HCT116 (cell line): ENCODE measurements at regions not wholly inside any gene's neighbourhood (a gene's known extent, or its start where the extent isn't known, plus 50 kb on each side); places are given as distances from the start of the nearest gene placed in this dataset.

ENCODE experiments used
- ATAC-seq: fragments of 200-7000 bp; cut with Tn5 transposase; 2 replicates; pipeline ENCODE4 v1.9.1; 2020; ENCODE audit warnings: mild to moderate bottlenecking, moderate library complexity
- BruUV-seq: library from RNA; stranded (reverse); fragments of 400-500 nt; replicated peaks from 2 replicates; lab custom pipeline; 2021; lab: Mats Ljungman, UMichigan
- CTCF ChIA-PET: fragments of 300-600 bp; sonication (Branson Sonifier 250); formaldehyde crosslinking; loops from one replicate; lab custom pipeline; 2021; ENCODE audit warnings: antibody characterized with exemption; lab: Charles Lee
- POLR2A ChIA-PET: fragments of 300-600, 350-600 bp; sonication (Branson Sonifier 250); formaldehyde crosslinking; loops from one replicate; lab custom pipeline; 2021; ENCODE audit warnings: antibody characterized with exemption; lab: Charles Lee
- RAD21 ChIA-PET, 2 experiments: fragments of 300-600 bp; sonication (Branson Sonifier 250); formaldehyde crosslinking; loops; one replicate each; lab custom pipeline; 2023; ENCODE audit warnings: low total read pairs in 2 of 2; ENCODE audit not compliant: uncharacterized antibody in 2 of 2, unreplicated experiment in 2 of 2, low non-redundant PET in 1 of 2; lab: Charles Lee
- DNase-seq: peaks from one replicate; pipeline ENCODE4 v3.0.0-alpha.2; 2010; ENCODE audit warnings: low read depth, low spot score
- H2AFZ ChIP-seq: fragments of 200-600 bp; shearing (Covaris generic), sonication (generic); 2 replicates; pipeline ENCODE4 v1.6.1; 2017; ENCODE audit warnings: low read depth, mixed run types, mixed read lengths, antibody characterized with exemption, low read length; ENCODE audit not compliant: poor library complexity, severe bottlenecking
- H3K27ac ChIP-seq: 2 replicates; pipeline ENCODE4 v1.5.1; 2012; ENCODE audit warnings: low read depth, low read length
- H3K27me3 ChIP-seq: fragments of 200-600 bp; sonication (generic); 2 replicates; pipeline ENCODE4 v1.6.1; 2016; ENCODE audit warnings: mixed run types, low read length, mixed read lengths; ENCODE audit not compliant: insufficient read depth
- H3K36me3 ChIP-seq, 2 experiments: fragments of 200-500 bp in 1 of 2; fragments of 200-600 bp in 1 of 2; sonication (Bioruptor generic) in 1 of 2; sonication (generic) in 1 of 2; 2 replicates each; pipeline versions ENCODE4 v1.5.1 to v1.6.1; 2014 to 2016; ENCODE audit warnings: low read length in 2 of 2, inconsistent platforms in 1 of 2, mixed read lengths in 1 of 2, mixed run types in 1 of 2; ENCODE audit not compliant: insufficient read depth in 2 of 2, control insufficient read depth in 1 of 2
- H3K4me1 ChIP-seq, 2 experiments: fragments of 200-600 bp in 1 of 2; sonication (generic) in 1 of 2; 2 replicates each; pipeline versions ENCODE4 v1.5.1 to v1.6.1; 2012 to 2017; ENCODE audit warnings: low read length in 2 of 2, inconsistent platforms in 1 of 2, mild to moderate bottlenecking in 1 of 2, mixed read lengths in 1 of 2, mixed run types in 1 of 2, moderate library complexity in 1 of 2; ENCODE audit not compliant: insufficient read depth in 2 of 2, control insufficient read depth in 1 of 2
- H3K4me2 ChIP-seq: fragments of 200-600 bp; sonication (generic); 2 replicates; pipeline ENCODE4 v1.6.1; 2017; ENCODE audit warnings: mixed run types, low read length, mixed read lengths
- H3K4me3 ChIP-seq, 2 experiments: fragments of 200-600 bp in 1 of 2; sonication (generic) in 1 of 2; replicated peaks in 1 of 2; 2 replicates each; pipeline ENCODE4 v1.5.1; 2011 to 2016; ENCODE audit warnings: low read length in 2 of 2, control low read depth in 1 of 2, low read depth in 1 of 2, mild to moderate bottlenecking in 1 of 2, mixed read lengths in 1 of 2, mixed run types in 1 of 2
- H3K79me2 ChIP-seq: fragments of 200-600 bp; sonication (generic); 2 replicates; pipeline ENCODE4 v1.6.1; 2017; ENCODE audit warnings: mild to moderate bottlenecking, mixed run types, low read length, moderate library complexity, mixed read lengths; ENCODE audit not compliant: insufficient read depth
- H3K9ac ChIP-seq: fragments of 200-600 bp; sonication (generic); 2 replicates; pipeline ENCODE4 v1.6.1; 2016; ENCODE audit warnings: low read length, mixed read lengths
- H3K9me2 ChIP-seq: fragments of 200-600 bp; sonication (generic), shearing (Covaris generic); 2 replicates; pipeline ENCODE4 v1.6.1; 2017; ENCODE audit warnings: mixed run types, mild to moderate bottlenecking, moderate library complexity; ENCODE audit not compliant: insufficient read depth
- H3K9me3 ChIP-seq, 2 experiments: fragments of 200-500 bp in 1 of 2; fragments of 200-600 bp in 1 of 2; sonication (Bioruptor generic) in 1 of 2; sonication (generic) in 1 of 2; 2 replicates each; pipeline ENCODE4 v1.6.1; 2014 to 2017; ENCODE audit warnings: low read length in 2 of 2, mixed read lengths in 2 of 2, inconsistent platforms in 1 of 2, low read depth in 1 of 2, mild to moderate bottlenecking in 1 of 2, mixed run types in 1 of 2, moderate library complexity in 1 of 2; ENCODE audit not compliant: control insufficient read depth in 1 of 2, insufficient read depth in 1 of 2
- H4K20me1 ChIP-seq: fragments of 200-600 bp; sonication (generic), shearing (Covaris generic); 2 replicates; pipeline ENCODE4 v1.6.1; 2017; ENCODE audit warnings: mixed run types, mild to moderate bottlenecking, moderate library complexity; ENCODE audit not compliant: insufficient read depth
- CBX3 ChIP-seq: IDR thresholded peaks from 2 replicates; pipeline ENCODE4 v1.6.1; 2012; ENCODE audit warnings: low read depth
- EGR1 ChIP-seq: IDR thresholded peaks from 2 replicates; pipeline ENCODE4 v1.6.1; 2012; ENCODE audit warnings: low read depth
- ELF1 ChIP-seq: IDR thresholded peaks from 2 replicates; pipeline ENCODE4 v1.6.1; 2012; ENCODE audit warnings: low read depth, borderline replicate concordance
- EZH2phosphoT487 ChIP-seq: fragments of 200-600 bp; IDR thresholded peaks from 2 replicates; pipeline ENCODE4 v1.6.1; 2018; ENCODE audit warnings: antibody characterized with exemption, borderline replicate concordance
- POLR2AphosphoS5 ChIP-seq: IDR thresholded peaks from 2 replicates; pipeline ENCODE4 v1.6.1; 2011; ENCODE audit warnings: mild to moderate bottlenecking, low read depth, low read length, moderate library complexity
- SIN3A ChIP-seq: IDR thresholded peaks from 2 replicates; pipeline ENCODE4 v1.6.1; 2012; ENCODE audit warnings: low read depth
- SP1 ChIP-seq: IDR thresholded peaks from 2 replicates; pipeline ENCODE4 v1.6.1; 2012; ENCODE audit warnings: low read depth
- SRF ChIP-seq: IDR thresholded peaks from 2 replicates; pipeline ENCODE4 v1.6.1; 2012; ENCODE audit warnings: low read depth
- TCF7L2 ChIP-seq: IDR thresholded peaks from 2 replicates; pipeline ENCODE4 v1.7.0; 2011; ENCODE audit warnings: borderline replicate concordance, inconsistent platforms; ENCODE audit not compliant: insufficient read depth, insufficient read length; ENCODE audit errors: extremely low read depth
- YY1 ChIP-seq: IDR thresholded peaks from 2 replicates; pipeline ENCODE4 v1.6.1; 2011; ENCODE audit warnings: low read length, low read depth, moderate library complexity, mild to moderate bottlenecking; ENCODE audit not compliant: insufficient replicate concordance; ENCODE audit errors: extremely low read depth
- ZFX ChIP-seq: fragments of 450-650 bp; IDR thresholded peaks from 2 replicates; pipeline ENCODE4 v1.6.1; 2017
- intact Hi-C: fragments of 100-400 bp; cut with micrococcal nuclease; formaldehyde crosslinking; loops from 2 replicates; pipeline ENCODE4 v1.10.0; 2022
- TF ChIP-seq, protein P1 (sequence below): IDR thresholded peaks from 2 replicates; pipeline ENCODE4 v1.6.1; 2012; ENCODE audit warnings: low read depth
- TF ChIP-seq, protein P2 (sequence below): IDR thresholded peaks from 2 replicates; pipeline ENCODE4 v1.6.1; 2011; ENCODE audit warnings: mild to moderate bottlenecking, low read length, moderate library complexity; ENCODE audit not compliant: insufficient replicate concordance; ENCODE audit errors: extremely low read depth
- TF ChIP-seq, protein P3 (sequence below), 3 experiments: fragments of 200-600 bp in 1 of 3; sonication (generic) in 1 of 3; IDR thresholded peaks in 2 of 3; conservative IDR thresholded peaks in 1 of 3; 2 replicates each; pipeline ENCODE4 v1.5.1; 2012 to 2017; ENCODE audit warnings: low read depth in 2 of 3, low read length in 2 of 3, antibody characterized with exemption in 1 of 3, borderline replicate concordance in 1 of 3, control low read depth in 1 of 3, mild to moderate bottlenecking in 1 of 3, mixed read lengths in 1 of 3, mixed run types in 1 of 3, moderate library complexity in 1 of 3; ENCODE audit not compliant: insufficient read depth in 1 of 3

DNA sequence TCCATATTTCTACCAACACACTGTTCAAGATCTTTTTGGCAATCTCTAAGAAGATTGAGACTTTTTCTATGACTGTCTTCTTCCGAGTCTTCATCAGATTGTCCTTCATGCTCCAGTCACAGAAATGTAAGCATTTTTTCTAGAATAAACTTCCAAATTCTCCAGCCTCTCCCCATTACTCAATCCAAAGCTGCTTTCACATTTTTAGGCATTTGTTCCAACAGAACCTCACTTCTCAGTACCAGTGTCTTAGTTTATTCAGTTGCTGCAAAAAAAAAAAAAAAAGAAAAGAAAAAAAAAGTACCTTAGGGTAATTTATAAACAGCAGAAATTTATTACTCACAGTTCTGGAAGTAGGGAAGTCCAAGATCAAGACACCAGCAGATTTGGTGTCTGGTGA, 290.8 kb upstream of the NOVA1 start:
- H3K9me2 ChIP-seq = no peaks in the 10 kb centered on the region
- H3K27me3 ChIP-seq = no peaks in the 10 kb centered on the region
- H3K79me2 ChIP-seq = no peaks in the 10 kb centered on the region
- TF ChIP-seq EGR1 (no peak), CBX3 (no peak), POLR2AphosphoS5 (no peak), TCF7L2 (no peak), ZFX (no peak), EZH2phosphoT487 (no peak), SRF (no peak), SIN3A (no peak), YY1 (no peak), SP1 (no peak), ELF1 (no peak)
- TF ChIP-seq, protein P1, sequence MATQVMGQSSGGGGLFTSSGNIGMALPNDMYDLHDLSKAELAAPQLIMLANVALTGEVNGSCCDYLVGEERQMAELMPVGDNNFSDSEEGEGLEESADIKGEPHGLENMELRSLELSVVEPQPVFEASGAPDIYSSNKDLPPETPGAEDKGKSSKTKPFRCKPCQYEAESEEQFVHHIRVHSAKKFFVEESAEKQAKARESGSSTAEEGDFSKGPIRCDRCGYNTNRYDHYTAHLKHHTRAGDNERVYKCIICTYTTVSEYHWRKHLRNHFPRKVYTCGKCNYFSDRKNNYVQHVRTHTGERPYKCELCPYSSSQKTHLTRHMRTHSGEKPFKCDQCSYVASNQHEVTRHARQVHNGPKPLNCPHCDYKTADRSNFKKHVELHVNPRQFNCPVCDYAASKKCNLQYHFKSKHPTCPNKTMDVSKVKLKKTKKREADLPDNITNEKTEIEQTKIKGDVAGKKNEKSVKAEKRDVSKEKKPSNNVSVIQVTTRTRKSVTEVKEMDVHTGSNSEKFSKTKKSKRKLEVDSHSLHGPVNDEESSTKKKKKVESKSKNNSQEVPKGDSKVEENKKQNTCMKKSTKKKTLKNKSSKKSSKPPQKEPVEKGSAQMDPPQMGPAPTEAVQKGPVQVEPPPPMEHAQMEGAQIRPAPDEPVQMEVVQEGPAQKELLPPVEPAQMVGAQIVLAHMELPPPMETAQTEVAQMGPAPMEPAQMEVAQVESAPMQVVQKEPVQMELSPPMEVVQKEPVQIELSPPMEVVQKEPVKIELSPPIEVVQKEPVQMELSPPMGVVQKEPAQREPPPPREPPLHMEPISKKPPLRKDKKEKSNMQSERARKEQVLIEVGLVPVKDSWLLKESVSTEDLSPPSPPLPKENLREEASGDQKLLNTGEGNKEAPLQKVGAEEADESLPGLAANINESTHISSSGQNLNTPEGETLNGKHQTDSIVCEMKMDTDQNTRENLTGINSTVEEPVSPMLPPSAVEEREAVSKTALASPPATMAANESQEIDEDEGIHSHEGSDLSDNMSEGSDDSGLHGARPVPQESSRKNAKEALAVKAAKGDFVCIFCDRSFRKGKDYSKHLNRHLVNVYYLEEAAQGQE = no peak
- TF ChIP-seq, protein P2, sequence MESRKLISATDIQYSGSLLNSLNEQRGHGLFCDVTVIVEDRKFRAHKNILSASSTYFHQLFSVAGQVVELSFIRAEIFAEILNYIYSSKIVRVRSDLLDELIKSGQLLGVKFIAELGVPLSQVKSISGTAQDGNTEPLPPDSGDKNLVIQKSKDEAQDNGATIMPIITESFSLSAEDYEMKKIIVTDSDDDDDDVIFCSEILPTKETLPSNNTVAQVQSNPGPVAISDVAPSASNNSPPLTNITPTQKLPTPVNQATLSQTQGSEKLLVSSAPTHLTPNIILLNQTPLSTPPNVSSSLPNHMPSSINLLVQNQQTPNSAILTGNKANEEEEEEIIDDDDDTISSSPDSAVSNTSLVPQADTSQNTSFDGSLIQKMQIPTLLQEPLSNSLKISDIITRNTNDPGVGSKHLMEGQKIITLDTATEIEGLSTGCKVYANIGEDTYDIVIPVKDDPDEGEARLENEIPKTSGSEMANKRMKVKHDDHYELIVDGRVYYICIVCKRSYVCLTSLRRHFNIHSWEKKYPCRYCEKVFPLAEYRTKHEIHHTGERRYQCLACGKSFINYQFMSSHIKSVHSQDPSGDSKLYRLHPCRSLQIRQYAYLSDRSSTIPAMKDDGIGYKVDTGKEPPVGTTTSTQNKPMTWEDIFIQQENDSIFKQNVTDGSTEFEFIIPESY = no peak
- TF ChIP-seq, protein P3, sequence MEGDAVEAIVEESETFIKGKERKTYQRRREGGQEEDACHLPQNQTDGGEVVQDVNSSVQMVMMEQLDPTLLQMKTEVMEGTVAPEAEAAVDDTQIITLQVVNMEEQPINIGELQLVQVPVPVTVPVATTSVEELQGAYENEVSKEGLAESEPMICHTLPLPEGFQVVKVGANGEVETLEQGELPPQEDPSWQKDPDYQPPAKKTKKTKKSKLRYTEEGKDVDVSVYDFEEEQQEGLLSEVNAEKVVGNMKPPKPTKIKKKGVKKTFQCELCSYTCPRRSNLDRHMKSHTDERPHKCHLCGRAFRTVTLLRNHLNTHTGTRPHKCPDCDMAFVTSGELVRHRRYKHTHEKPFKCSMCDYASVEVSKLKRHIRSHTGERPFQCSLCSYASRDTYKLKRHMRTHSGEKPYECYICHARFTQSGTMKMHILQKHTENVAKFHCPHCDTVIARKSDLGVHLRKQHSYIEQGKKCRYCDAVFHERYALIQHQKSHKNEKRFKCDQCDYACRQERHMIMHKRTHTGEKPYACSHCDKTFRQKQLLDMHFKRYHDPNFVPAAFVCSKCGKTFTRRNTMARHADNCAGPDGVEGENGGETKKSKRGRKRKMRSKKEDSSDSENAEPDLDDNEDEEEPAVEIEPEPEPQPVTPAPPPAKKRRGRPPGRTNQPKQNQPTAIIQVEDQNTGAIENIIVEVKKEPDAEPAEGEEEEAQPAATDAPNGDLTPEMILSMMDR (IDR thresholded peaks at IDR 0.05 in 2 of 3, conservative IDR thresholded peaks at IDR 0.05 in 1 of 3; ENCODE audit: borderline replicate concordance in 1 of 3, insufficient read depth in 1 of 3, low read depth in 2 of 3, low read length in 2 of 3) = no peak
- TF ChIP-seq, all 23 proteins: peak for 0
- Histone ChIP-seq H3K4me1 (no peaks in the 10 kb centered on the region), H4K20me1 (no peaks in the 10 kb centered on the region), H2AFZ (no peak overlapping the region), H3K36me3 (no peaks in the 10 kb centered on the region), H3K4me2 (no peak overlapping the region), H3K4me3 (no peak overlapping the region), H3K9me3 (peaks cover 10 to 17% of the 10 kb centered on the region in 2 experiments; a peak in 3 of 4 replicates), H3K27ac (no peak overlapping the region), H3K9ac (no peak overlapping the region)
- intact Hi-C loops = no loop called here
- RAD21 ChIA-PET = no interaction called here
- no peak for ATAC-seq
- DNase-seq = no peak
- BruUV-seq = no TSS peak
- CTCF ChIA-PET = no interaction called here
- POLR2A ChIA-PET = no interaction called here
